ENCODE measurements at regions not wholly inside any gene's neighbourhood (a gene's known extent, or its start where the extent isn't known, plus 50 kb on each side); places are given as distances from the start of the nearest gene placed in this dataset.

DNA sequence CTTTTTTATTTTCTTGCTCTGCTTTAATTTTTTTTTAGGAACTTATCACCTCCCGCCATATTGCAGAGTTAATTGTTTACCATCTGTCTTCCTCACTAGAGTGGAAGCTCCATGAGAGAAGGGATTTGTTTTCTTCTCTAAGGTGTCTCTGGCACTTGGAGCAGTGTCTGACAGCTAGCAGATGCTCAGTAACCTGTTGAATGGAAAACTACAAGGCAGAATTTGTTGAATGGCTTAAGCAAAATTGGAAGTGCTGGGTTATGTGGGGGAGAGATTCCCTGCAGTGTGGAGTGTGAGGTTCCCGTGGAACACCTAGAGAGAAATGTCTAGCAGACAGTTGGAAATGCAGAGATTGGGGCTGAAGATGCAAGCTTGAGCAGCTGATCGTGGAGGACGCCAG, 59.5 kb upstream of the PARP1 start:
- TF ChIP-seq, protein P1, sequence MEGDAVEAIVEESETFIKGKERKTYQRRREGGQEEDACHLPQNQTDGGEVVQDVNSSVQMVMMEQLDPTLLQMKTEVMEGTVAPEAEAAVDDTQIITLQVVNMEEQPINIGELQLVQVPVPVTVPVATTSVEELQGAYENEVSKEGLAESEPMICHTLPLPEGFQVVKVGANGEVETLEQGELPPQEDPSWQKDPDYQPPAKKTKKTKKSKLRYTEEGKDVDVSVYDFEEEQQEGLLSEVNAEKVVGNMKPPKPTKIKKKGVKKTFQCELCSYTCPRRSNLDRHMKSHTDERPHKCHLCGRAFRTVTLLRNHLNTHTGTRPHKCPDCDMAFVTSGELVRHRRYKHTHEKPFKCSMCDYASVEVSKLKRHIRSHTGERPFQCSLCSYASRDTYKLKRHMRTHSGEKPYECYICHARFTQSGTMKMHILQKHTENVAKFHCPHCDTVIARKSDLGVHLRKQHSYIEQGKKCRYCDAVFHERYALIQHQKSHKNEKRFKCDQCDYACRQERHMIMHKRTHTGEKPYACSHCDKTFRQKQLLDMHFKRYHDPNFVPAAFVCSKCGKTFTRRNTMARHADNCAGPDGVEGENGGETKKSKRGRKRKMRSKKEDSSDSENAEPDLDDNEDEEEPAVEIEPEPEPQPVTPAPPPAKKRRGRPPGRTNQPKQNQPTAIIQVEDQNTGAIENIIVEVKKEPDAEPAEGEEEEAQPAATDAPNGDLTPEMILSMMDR (IDR thresholded peaks at IDR 0.05; ENCODE audit: low read depth, low read length) = no peak
- TF ChIP-seq EZH2phosphoT487 (IDR thresholded peaks at IDR 0.05; ENCODE audit: low read depth) = no peak

Data from OCI-LY3 (cell line).